Coronary artery (tissue), 2 donors: ENCODE measurements at regions not wholly inside any gene's neighbourhood (a gene's known extent, or its start where the extent isn't known, plus 50 kb on each side); places are given as distances from the start of the nearest gene placed in this dataset.

Experiments used
- DNase-seq: peaks from one replicate; pipeline ENCODE4 v3.0.0-alpha.2; 2017; ENCODE audit warnings: low spot score
- H3K27ac ChIP-seq, 2 donors: fragments of 200-600 bp; sonication (generic); one replicate each; pipeline ENCODE4 v1.5.1; 2016 to 2019
- H3K4me3 ChIP-seq: fragments of 200-600 bp; sonication (generic); 2 replicates; pipeline ENCODE4 v1.5.1; 2016; ENCODE audit warnings: mild to moderate bottlenecking, moderate library complexity
- TF ChIP-seq, protein P1 (sequence below): fragments of 200-600 bp; sonication (generic); IDR thresholded peaks from one replicate; pipeline ENCODE4 v1.5.1; 2019; ENCODE audit warnings: antibody characterized with exemption

DNA sequence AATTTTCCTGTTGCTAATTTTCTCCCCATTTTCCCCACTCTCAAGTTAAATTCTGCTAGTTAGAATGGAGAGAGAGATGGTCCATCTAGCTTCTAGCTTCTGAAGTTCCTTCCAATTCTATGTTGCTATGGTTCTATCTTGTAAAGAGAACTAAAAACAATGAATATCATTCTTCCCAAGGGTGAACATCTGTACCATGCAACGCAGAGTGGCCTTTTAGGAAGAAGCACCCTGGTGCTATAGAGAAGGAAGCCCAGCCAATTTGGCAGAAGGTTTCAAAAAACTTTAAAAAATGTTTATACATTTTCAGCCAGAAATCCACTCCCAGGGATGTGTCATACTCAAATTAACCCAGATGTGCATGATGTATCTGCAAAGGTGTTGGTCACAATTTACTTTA lies 149.1 kb downstream of the SEMA6D start:
- Histone ChIP-seq H3K4me3 (no peak overlapping the region), H3K27ac (no peak overlapping the region)
- TF ChIP-seq, protein P1, sequence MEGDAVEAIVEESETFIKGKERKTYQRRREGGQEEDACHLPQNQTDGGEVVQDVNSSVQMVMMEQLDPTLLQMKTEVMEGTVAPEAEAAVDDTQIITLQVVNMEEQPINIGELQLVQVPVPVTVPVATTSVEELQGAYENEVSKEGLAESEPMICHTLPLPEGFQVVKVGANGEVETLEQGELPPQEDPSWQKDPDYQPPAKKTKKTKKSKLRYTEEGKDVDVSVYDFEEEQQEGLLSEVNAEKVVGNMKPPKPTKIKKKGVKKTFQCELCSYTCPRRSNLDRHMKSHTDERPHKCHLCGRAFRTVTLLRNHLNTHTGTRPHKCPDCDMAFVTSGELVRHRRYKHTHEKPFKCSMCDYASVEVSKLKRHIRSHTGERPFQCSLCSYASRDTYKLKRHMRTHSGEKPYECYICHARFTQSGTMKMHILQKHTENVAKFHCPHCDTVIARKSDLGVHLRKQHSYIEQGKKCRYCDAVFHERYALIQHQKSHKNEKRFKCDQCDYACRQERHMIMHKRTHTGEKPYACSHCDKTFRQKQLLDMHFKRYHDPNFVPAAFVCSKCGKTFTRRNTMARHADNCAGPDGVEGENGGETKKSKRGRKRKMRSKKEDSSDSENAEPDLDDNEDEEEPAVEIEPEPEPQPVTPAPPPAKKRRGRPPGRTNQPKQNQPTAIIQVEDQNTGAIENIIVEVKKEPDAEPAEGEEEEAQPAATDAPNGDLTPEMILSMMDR, result no peak
- no peak for DNase-seq

DNA sequence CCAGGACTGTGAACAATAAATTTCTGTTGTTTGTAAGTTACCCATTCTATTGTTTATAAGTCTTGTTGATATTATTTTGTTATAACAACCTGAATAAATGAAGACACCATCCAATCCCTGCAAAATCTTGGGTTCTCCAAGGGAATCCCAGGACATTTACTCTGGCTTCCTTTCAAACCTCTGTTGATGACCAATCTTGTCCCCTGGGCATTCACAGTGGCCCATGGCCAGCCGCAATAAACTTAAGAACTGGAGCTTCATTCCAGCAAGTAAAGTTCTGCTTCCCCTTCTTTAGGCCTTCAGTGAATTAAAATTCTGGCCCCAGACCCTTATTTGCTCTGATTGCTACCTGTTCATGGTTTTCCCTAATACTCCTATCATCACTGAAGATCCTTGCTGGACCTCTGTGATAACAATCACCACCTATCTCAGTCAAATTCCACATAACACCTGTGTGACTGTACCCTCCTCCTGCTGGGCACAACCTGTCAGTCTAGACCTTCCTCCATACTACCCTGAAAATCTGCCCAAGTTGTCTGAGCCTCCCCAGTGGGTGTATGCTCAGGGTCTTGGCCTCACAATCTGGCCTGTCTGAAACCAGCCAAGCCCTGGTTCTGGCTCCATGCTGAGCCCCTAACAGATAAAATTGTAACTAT lies 153.1 kb downstream of the SEMA6D start:
- no peak for DNase-seq

DNA sequence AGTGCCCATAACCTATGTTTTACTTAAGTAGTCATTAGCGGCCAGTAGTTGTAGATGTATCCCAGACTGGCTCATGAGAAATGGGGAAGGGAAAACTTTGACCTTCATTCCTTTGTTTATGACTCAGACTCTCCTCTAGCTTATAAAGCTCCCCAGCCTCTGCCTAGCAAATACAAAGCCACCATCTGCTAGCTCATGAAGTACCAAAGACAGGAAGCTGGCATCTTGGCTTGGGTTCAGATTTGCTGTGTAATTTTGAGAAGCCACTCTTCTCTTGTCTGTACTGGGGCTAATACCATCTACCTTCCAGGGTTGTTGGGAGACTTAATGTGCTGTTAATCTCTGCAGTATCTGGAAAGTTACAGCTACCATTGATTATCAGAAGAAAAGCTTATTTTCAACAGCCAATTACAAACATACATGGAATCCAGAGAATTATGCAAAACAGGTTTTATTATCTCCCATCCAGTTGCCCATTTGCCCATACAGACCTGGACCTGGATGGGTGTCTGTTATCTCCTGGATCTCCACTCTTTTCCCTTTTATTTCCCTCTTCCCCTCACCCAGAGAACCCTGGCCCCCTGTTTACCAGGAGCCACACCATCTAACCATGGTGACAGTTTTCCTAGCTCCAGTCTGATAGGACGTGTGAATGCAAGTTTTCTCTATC lies 153.8 kb downstream of the SEMA6D start:
- Histone ChIP-seq H3K27ac (peak overlapping the region; percentile 34 to 67), H3K4me3 (no peak overlapping the region)
- no peak for DNase-seq
- TF ChIP-seq, protein P1, result no peak

More for the DNA sequence above, 153.1 kb downstream of the SEMA6D start:
- peak overlapping the region; percentile 34 to 67 for H3K27ac ChIP-seq
- TF ChIP-seq, protein P1, result no peak
- no peak overlapping the region for H3K4me3 ChIP-seq

DNA sequence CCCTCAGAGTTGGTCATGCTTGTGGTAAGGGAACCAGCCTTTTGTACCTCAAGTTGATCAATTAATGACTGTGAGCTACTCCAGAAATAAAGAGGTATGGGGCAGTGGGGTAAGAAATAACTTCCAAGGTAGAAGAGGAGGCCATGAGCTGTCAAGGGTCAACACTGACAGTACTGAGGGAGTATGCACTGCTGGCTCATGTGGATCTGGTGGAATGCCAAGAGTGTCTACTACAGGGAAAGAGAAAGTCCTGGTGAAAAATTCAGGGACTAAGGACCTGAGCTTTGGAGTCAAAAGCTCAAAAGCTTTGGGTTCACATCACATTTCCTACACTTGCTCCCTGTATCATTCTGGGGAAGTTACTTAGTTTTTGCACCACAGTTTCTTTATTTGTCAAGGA lies 154.9 kb downstream of the SEMA6D start:
- TF ChIP-seq, protein P1, result no peak
- DNase-seq, result no peak
- Histone ChIP-seq H3K4me3 (no peak overlapping the region), H3K27ac (peak overlapping the region; percentile 36 to 67)

DNA sequence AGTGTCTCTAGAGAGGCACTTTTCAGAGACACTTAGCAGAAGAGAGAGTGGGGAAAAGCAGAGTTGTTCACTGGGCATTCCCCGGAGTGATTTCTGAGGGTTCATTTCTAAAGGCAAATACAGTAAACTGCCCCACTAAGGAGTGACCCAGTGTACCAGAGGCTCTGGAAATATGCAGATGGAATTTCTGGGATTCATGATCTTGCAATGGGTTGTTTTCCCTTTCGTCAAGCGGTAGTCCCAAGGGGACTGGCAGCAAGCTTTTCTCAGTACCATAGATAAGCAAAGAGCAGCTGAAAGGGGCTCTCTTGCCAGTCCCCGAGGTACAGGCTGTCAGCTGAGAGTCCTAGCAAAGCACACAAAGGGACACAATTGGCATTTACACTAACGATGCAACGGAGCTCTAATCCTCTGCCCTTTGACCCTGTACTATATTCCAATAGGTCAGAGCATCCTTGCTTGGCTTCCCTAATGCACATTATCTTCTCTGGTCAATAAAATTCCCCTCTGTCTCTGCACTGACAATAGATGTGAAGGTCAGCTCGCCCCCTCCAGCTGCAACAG lies 155.6 kb downstream of the SEMA6D start:
- TF ChIP-seq, protein P1, result no peak
- peak; percentile 77 for DNase-seq
- no peak overlapping the region for H3K4me3 ChIP-seq
- peak overlapping the region; percentile 36 to 67 for H3K27ac ChIP-seq

DNA sequence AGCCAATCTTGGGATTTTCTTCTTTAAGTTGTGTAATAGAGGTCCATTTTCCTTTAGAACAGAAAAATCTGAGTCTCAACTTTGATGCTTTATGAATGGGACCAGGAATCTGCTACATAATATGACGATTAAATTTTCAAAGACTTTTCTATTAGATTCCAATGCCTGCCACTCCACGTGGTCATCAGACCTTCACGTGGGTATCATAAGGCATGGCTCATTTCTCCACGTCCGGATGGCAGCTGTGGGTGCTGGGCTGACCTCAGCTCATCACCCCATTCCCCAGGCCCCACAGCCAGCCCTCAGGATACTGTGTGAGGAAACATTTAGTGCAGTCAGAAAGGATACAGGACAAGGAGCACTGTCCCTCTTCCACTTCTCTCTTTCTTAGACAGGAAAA lies 159.7 kb downstream of the SEMA6D start:
- no peak overlapping the region for H3K4me3 ChIP-seq
- no peak for DNase-seq
- TF ChIP-seq, protein P1, result no peak

More for the DNA sequence above, 159.7 kb downstream of the SEMA6D start:
- no peak overlapping the region for H3K27ac ChIP-seq
